ENCODE measurements at regions not wholly inside any gene's neighbourhood (a gene's known extent, or its start where the extent isn't known, plus 50 kb on each side); places are given as distances from the start of the nearest gene placed in this dataset.

GRCh38 chr18:9013926-9014373 is 88.5 kb upstream of the NDUFV2 start:
- no peak for DNase-seq (ENCODE audit: low read depth, low spot score)
- FAIRE-seq: no peak
- H3K27ac ChIP-seq (ENCODE audit: control insufficient read depth, insufficient read depth, low read length): no peak overlapping the region
- peaks cover 22% of the 10 kb centered on the region for H3K4me1 ChIP-seq (ENCODE audit: control insufficient read depth, extremely low read depth, insufficient read depth, low read length)
- H3K36me3 ChIP-seq (ENCODE audit: control insufficient read depth in 2 of 2, extremely low read depth in 1 of 2, insufficient read depth in 2 of 2, low read length in 2 of 2): no peaks in the 10 kb centered on the region
- H3K4me2 ChIP-seq (ENCODE audit: control insufficient read depth, extremely low read depth, insufficient read depth, low read depth, low read length): no peak overlapping the region
- no peak for TF ChIP-seq EZH2 (IDR thresholded peaks at IDR 0.05; ENCODE audit: low read length)
- TF ChIP-seq, protein P1, sequence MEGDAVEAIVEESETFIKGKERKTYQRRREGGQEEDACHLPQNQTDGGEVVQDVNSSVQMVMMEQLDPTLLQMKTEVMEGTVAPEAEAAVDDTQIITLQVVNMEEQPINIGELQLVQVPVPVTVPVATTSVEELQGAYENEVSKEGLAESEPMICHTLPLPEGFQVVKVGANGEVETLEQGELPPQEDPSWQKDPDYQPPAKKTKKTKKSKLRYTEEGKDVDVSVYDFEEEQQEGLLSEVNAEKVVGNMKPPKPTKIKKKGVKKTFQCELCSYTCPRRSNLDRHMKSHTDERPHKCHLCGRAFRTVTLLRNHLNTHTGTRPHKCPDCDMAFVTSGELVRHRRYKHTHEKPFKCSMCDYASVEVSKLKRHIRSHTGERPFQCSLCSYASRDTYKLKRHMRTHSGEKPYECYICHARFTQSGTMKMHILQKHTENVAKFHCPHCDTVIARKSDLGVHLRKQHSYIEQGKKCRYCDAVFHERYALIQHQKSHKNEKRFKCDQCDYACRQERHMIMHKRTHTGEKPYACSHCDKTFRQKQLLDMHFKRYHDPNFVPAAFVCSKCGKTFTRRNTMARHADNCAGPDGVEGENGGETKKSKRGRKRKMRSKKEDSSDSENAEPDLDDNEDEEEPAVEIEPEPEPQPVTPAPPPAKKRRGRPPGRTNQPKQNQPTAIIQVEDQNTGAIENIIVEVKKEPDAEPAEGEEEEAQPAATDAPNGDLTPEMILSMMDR (optimal IDR thresholded peaks at IDR 0.05 in 1 of 3, IDR thresholded peaks at IDR 0.05 in 1 of 3, conservative IDR thresholded peaks at IDR 0.05 in 1 of 3; ENCODE audit: extremely low read depth in 1 of 3, insufficient read depth in 2 of 3, low read length in 3 of 3): no peak
- H3K79me2 ChIP-seq (ENCODE audit: control insufficient read depth, insufficient read depth, low read length): no peaks in the 10 kb centered on the region
- H3K27me3 ChIP-seq (ENCODE audit: control insufficient read depth, extremely low read depth, insufficient read depth, low read length): no peaks in the 10 kb centered on the region
- no peak overlapping the region for H2AFZ ChIP-seq (ENCODE audit: control insufficient read depth, low read length)
- H3K9me3 ChIP-seq (ENCODE audit: control insufficient read depth, low read depth, low read length): no peaks in the 10 kb centered on the region
- no peaks in the 10 kb centered on the region for H3K9me1 ChIP-seq (ENCODE audit: control insufficient read depth, extremely low read depth, insufficient read depth, low read length)
- no peaks in the 10 kb centered on the region for H4K20me1 ChIP-seq (ENCODE audit: control insufficient read depth, extremely low read depth, insufficient read depth, low read length)
- dilution Hi-C loops (cut with MboI; ENCODE audit: extremely low pct_ligation_motif_present, low sequenced_read_pairs): no loop called here
- H3K9ac ChIP-seq (ENCODE audit: control insufficient read depth, extremely low read depth, insufficient read depth, low read length): no peak overlapping the region
- no peak overlapping the region for H3K4me3 ChIP-seq (ENCODE audit: control insufficient read depth in 2 of 3, extremely low read depth in 1 of 3, insufficient read depth in 2 of 3, low read depth in 1 of 3, low read length in 3 of 3)

GRCh38 chr18:9015689-9016088 is 86.8 kb upstream of the NDUFV2 start:
- H3K9me1 ChIP-seq (ENCODE audit: control insufficient read depth, extremely low read depth, insufficient read depth, low read length): no peaks in the 10 kb centered on the region
- H2AFZ ChIP-seq (ENCODE audit: control insufficient read depth, low read length): no peak overlapping the region
- no peak for FAIRE-seq
- no peaks in the 10 kb centered on the region for H4K20me1 ChIP-seq (ENCODE audit: control insufficient read depth, extremely low read depth, insufficient read depth, low read length)
- H3K79me2 ChIP-seq (ENCODE audit: control insufficient read depth, insufficient read depth, low read length): no peaks in the 10 kb centered on the region
- H3K27me3 ChIP-seq (ENCODE audit: control insufficient read depth, extremely low read depth, insufficient read depth, low read length): no peaks in the 10 kb centered on the region
- no peak for DNase-seq (ENCODE audit: low read depth, low spot score)
- no peak overlapping the region for H3K4me2 ChIP-seq (ENCODE audit: control insufficient read depth, extremely low read depth, insufficient read depth, low read depth, low read length)
- TF ChIP-seq, protein P1 (optimal IDR thresholded peaks at IDR 0.05 in 1 of 3, IDR thresholded peaks at IDR 0.05 in 1 of 3, conservative IDR thresholded peaks at IDR 0.05 in 1 of 3; ENCODE audit: extremely low read depth in 1 of 3, insufficient read depth in 2 of 3, low read length in 3 of 3): no peak
- no peak for TF ChIP-seq EZH2 (IDR thresholded peaks at IDR 0.05; ENCODE audit: low read length)
- no peak overlapping the region for H3K4me3 ChIP-seq (ENCODE audit: control insufficient read depth in 2 of 3, extremely low read depth in 1 of 3, insufficient read depth in 2 of 3, low read depth in 1 of 3, low read length in 3 of 3)
- dilution Hi-C loops (cut with MboI; ENCODE audit: extremely low pct_ligation_motif_present, low sequenced_read_pairs): no loop called here
- no peak overlapping the region for H3K9ac ChIP-seq (ENCODE audit: control insufficient read depth, extremely low read depth, insufficient read depth, low read length)
- H3K9me3 ChIP-seq (ENCODE audit: control insufficient read depth, low read depth, low read length): no peaks in the 10 kb centered on the region
- peaks cover 31% of the 10 kb centered on the region for H3K4me1 ChIP-seq (ENCODE audit: control insufficient read depth, extremely low read depth, insufficient read depth, low read length)
- no peak overlapping the region for H3K27ac ChIP-seq (ENCODE audit: control insufficient read depth, insufficient read depth, low read length)
- no peaks in the 10 kb centered on the region for H3K36me3 ChIP-seq (ENCODE audit: control insufficient read depth in 2 of 2, extremely low read depth in 1 of 2, insufficient read depth in 2 of 2, low read length in 2 of 2)
